Hematopoietic multipotent progenitor cell treated with erythropoietin and hydrocortisone succinate and interleukin-3 and kit ligand, for 8 days (in vitro differentiated cells): ENCODE measurements at regions not wholly inside any gene's neighbourhood (a gene's known extent, or its start where the extent isn't known, plus 50 kb on each side); places are given as distances from the start of the nearest gene placed in this dataset.

Source experiments
- DNase-seq: peaks from one replicate; pipeline ENCODE4 v3.0.0-alpha.2; 2015

- no peak for DNase-seq
Measured at GRCh38 chrX:26050099-26050498, 88.0 kb upstream of the MAGEB18 start.

DNA sequence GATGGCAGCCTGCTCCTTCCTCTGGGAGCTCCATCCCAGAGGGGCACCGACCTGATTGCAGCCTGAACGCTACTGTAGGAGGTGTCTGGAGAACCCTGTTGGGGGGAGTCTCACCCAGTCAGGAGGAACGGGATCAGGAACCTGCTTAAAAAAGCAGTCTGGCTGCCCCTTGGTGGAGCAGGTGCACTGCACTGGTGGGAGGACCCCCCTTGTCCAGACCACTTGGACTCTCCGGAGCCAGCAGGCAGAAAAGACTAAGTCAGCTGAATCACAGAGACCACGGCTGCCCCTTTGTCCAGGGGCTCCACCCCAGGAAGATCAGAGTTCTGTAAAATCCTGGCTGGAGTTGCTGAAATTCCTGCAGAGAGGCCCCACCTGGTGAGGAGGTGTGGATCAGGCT lies 67.3 kb upstream of the MAGEB18 start:
- no peak for DNase-seq

- DNase-seq = no peak
Measured at GRCh38 chrX:26071618-26072017, 66.5 kb upstream of the MAGEB18 start.

GRCh38 chrX:26083093-26083492 lies 55.0 kb upstream of the MAGEB18 start:
- no peak for DNase-seq
